ENCODE measurements at regions not wholly inside any gene's neighbourhood (a gene's known extent, or its start where the extent isn't known, plus 50 kb on each side); places are given as distances from the start of the nearest gene placed in this dataset.

GRCh38 chr9:74138182-74138581 is 359.0 kb upstream of the RORB start:
- peaks cover 2% of the 10 kb centered on the region for H3K9me3 Mint-ChIP-seq (ENCODE audit: insufficient read depth)
- H3K4me3 Mint-ChIP-seq, result no peak overlapping the region
- intact Hi-C loops (cut with micrococcal nuclease), result no loop called here
- Histone ChIP-seq H3K9ac (ENCODE audit: low read length) (no peak overlapping the region), H3K4me1 (ENCODE audit: control insufficient read depth in 2 of 2, insufficient read depth in 2 of 2, low read length in 2 of 2) (no peaks in the 10 kb centered on the region), H2AFZ (ENCODE audit: insufficient read depth, low read depth, low read length, poor library complexity, severe bottlenecking) (no peak overlapping the region), H3K9me3 (ENCODE audit: control extremely low read depth in 1 of 3, control insufficient read depth in 2 of 3, insufficient read depth in 1 of 3, low read length in 2 of 3) (no peaks in the 10 kb centered on the region), H3K79me2 (ENCODE audit: control insufficient read depth, insufficient read depth, low read length) (no peaks in the 10 kb centered on the region), H3K36me3 (replicated peaks in 1 of 2; ENCODE audit: control extremely low read depth in 1 of 2, control insufficient read depth in 1 of 2, extremely low read depth in 1 of 2, insufficient read depth in 2 of 2, low read length in 1 of 2) (no peaks in the 10 kb centered on the region), H3K27ac (ENCODE audit: low read length in 2 of 2) (no peak overlapping the region), H3K27me3 (replicated peaks in 1 of 4; ENCODE audit: control extremely low read depth in 1 of 4, control insufficient read depth in 3 of 4, insufficient read depth in 4 of 4, low read length in 3 of 4) (no peaks in the 10 kb centered on the region), H3K4me3 (ENCODE audit: control extremely low read depth in 1 of 5, extremely low read depth in 1 of 5, insufficient read depth in 1 of 5, low read depth in 2 of 5, low read length in 4 of 5) (no peak overlapping the region), H4K20me1 (ENCODE audit: control insufficient read depth, insufficient read depth, low read length, poor library complexity, severe bottlenecking) (no peaks in the 10 kb centered on the region), H3K4me2 (replicated peaks; ENCODE audit: low read depth, low read length, poor library complexity, severe bottlenecking) (no peak overlapping the region)
- DNase-seq (no peak), ATAC-seq (ENCODE audit: low read depth) (no peak)
- TF ChIP-seq, protein P1, sequence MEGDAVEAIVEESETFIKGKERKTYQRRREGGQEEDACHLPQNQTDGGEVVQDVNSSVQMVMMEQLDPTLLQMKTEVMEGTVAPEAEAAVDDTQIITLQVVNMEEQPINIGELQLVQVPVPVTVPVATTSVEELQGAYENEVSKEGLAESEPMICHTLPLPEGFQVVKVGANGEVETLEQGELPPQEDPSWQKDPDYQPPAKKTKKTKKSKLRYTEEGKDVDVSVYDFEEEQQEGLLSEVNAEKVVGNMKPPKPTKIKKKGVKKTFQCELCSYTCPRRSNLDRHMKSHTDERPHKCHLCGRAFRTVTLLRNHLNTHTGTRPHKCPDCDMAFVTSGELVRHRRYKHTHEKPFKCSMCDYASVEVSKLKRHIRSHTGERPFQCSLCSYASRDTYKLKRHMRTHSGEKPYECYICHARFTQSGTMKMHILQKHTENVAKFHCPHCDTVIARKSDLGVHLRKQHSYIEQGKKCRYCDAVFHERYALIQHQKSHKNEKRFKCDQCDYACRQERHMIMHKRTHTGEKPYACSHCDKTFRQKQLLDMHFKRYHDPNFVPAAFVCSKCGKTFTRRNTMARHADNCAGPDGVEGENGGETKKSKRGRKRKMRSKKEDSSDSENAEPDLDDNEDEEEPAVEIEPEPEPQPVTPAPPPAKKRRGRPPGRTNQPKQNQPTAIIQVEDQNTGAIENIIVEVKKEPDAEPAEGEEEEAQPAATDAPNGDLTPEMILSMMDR (IDR thresholded peaks at IDR 0.05), result no peak
- TF ChIP-seq EZH2 (IDR thresholded peaks at IDR 0.05; ENCODE audit: borderline replicate concordance, insufficient read depth, low read depth, low read length, poor library complexity, severe bottlenecking), result no peak
- H3K27me3 Mint-ChIP-seq, result no peaks in the 10 kb centered on the region
- H3K27ac Mint-ChIP-seq, result no peak overlapping the region
- CTCF ChIA-PET, result no interaction called here
- WGBS (ENCODE audit: insufficient coverage), result 100% methylated on average over 1 of the region's 2 CpGs
- no peaks in the 10 kb centered on the region for H3K4me1 Mint-ChIP-seq
- POLR2A ChIA-PET, result no interaction called here

GRCh38 chr9:74140141-74140540 is 357.0 kb upstream of the RORB start:
- peaks cover 2% of the 10 kb centered on the region for H3K9me3 Mint-ChIP-seq (ENCODE audit: insufficient read depth)
- no peak overlapping the region for H3K27ac Mint-ChIP-seq
- Histone ChIP-seq H3K4me2 (replicated peaks; ENCODE audit: low read depth, low read length, poor library complexity, severe bottlenecking) (no peak overlapping the region), H4K20me1 (ENCODE audit: control insufficient read depth, insufficient read depth, low read length, poor library complexity, severe bottlenecking) (no peaks in the 10 kb centered on the region), H3K27ac (ENCODE audit: low read length in 2 of 2) (no peak overlapping the region), H3K4me1 (ENCODE audit: control insufficient read depth in 2 of 2, insufficient read depth in 2 of 2, low read length in 2 of 2) (no peaks in the 10 kb centered on the region), H3K27me3 (replicated peaks in 1 of 4; ENCODE audit: control extremely low read depth in 1 of 4, control insufficient read depth in 3 of 4, insufficient read depth in 4 of 4, low read length in 3 of 4) (no peaks in the 10 kb centered on the region), H2AFZ (ENCODE audit: insufficient read depth, low read depth, low read length, poor library complexity, severe bottlenecking) (no peak overlapping the region), H3K4me3 (ENCODE audit: control extremely low read depth in 1 of 5, extremely low read depth in 1 of 5, insufficient read depth in 1 of 5, low read depth in 2 of 5, low read length in 4 of 5) (no peak overlapping the region), H3K9me3 (ENCODE audit: control extremely low read depth in 1 of 3, control insufficient read depth in 2 of 3, insufficient read depth in 1 of 3, low read length in 2 of 3) (no peaks in the 10 kb centered on the region), H3K9ac (ENCODE audit: low read length) (no peak overlapping the region), H3K79me2 (ENCODE audit: control insufficient read depth, insufficient read depth, low read length) (no peaks in the 10 kb centered on the region), H3K36me3 (replicated peaks in 1 of 2; ENCODE audit: control extremely low read depth in 1 of 2, control insufficient read depth in 1 of 2, extremely low read depth in 1 of 2, insufficient read depth in 2 of 2, low read length in 1 of 2) (no peaks in the 10 kb centered on the region)
- H3K4me1 Mint-ChIP-seq, result no peaks in the 10 kb centered on the region
- ChIA-PET CTCF (no interaction called here), POLR2A (no interaction called here)
- H3K27me3 Mint-ChIP-seq, result no peaks in the 10 kb centered on the region
- 80% methylated on average over 1 of the region's 2 CpGs for WGBS (ENCODE audit: insufficient coverage)
- no peak for DNase-seq
- intact Hi-C loops (cut with micrococcal nuclease), result no loop called here
- ATAC-seq (ENCODE audit: low read depth), result no peak
- TF ChIP-seq, protein P1 (IDR thresholded peaks at IDR 0.05), result no peak
- TF ChIP-seq EZH2 (IDR thresholded peaks at IDR 0.05; ENCODE audit: borderline replicate concordance, insufficient read depth, low read depth, low read length, poor library complexity, severe bottlenecking), result no peak
- H3K4me3 Mint-ChIP-seq, result no peak overlapping the region
